ENCODE measurements at regions not wholly inside any gene's neighbourhood (a gene's known extent, or its start where the extent isn't known, plus 50 kb on each side); places are given as distances from the start of the nearest gene placed in this dataset.

- DNase-seq (ENCODE audit: low read depth in 6 of 9, low spot score in 9 of 9): no peak
- no peaks in the 10 kb centered on the region for H3K36me3 ChIP-seq (ENCODE audit: control insufficient read depth in 2 of 2, insufficient read depth in 2 of 2, low read length in 1 of 2)
- no peaks in the 10 kb centered on the region for H3K9me3 ChIP-seq (ENCODE audit: control insufficient read depth in 2 of 2, insufficient read depth in 1 of 2, low read length in 1 of 2)
- no peaks in the 10 kb centered on the region for H3K27me3 ChIP-seq (ENCODE audit: control insufficient read depth in 2 of 2, insufficient read depth in 1 of 2, low read length in 1 of 2)
- no peak overlapping the region for H3K4me3 ChIP-seq (ENCODE audit: low read length in 2 of 2)
- H3K27ac ChIP-seq (ENCODE audit: low read depth in 1 of 2, low read length in 1 of 2): no peak overlapping the region
- no peaks in the 10 kb centered on the region for H3K4me1 ChIP-seq (ENCODE audit: control insufficient read depth in 2 of 2, insufficient read depth in 2 of 2, low read length in 2 of 2)
Measured at GRCh38 chr9:18007621-18008020, 428.8 kb downstream of the SH3GL2 start.

GRCh38 chr9:18009902-18010301 lies 431.0 kb downstream of the SH3GL2 start:
- Histone ChIP-seq H3K36me3 (ENCODE audit: control insufficient read depth in 2 of 2, insufficient read depth in 2 of 2, low read length in 1 of 2) (no peaks in the 10 kb centered on the region), H3K9me3 (ENCODE audit: control insufficient read depth in 2 of 2, insufficient read depth in 1 of 2, low read length in 1 of 2) (no peaks in the 10 kb centered on the region), H3K27me3 (ENCODE audit: control insufficient read depth in 2 of 2, insufficient read depth in 1 of 2, low read length in 1 of 2) (no peaks in the 10 kb centered on the region), H3K4me1 (ENCODE audit: control insufficient read depth in 2 of 2, insufficient read depth in 2 of 2, low read length in 2 of 2) (no peaks in the 10 kb centered on the region), H3K4me3 (ENCODE audit: low read length in 2 of 2) (no peak overlapping the region), H3K27ac (ENCODE audit: low read depth in 1 of 2, low read length in 1 of 2) (no peak overlapping the region)
- no peak for DNase-seq (ENCODE audit: low read depth in 6 of 9, low spot score in 9 of 9)
- WGBS: 83% methylated on average over 3 of the region's 3 CpGs

GRCh38 chr9:18010492-18010891 lies 431.6 kb downstream of the SH3GL2 start:
- no peaks in the 10 kb centered on the region for H3K27me3 ChIP-seq (ENCODE audit: control insufficient read depth in 2 of 2, insufficient read depth in 1 of 2, low read length in 1 of 2)
- WGBS: 90% methylated on average over 5 of the region's 5 CpGs
- H3K4me3 ChIP-seq (ENCODE audit: low read length in 2 of 2): no peak overlapping the region
- H3K4me1 ChIP-seq (ENCODE audit: control insufficient read depth in 2 of 2, insufficient read depth in 2 of 2, low read length in 2 of 2): no peaks in the 10 kb centered on the region
- H3K27ac ChIP-seq (ENCODE audit: low read depth in 1 of 2, low read length in 1 of 2): no peak overlapping the region
- no peaks in the 10 kb centered on the region for H3K36me3 ChIP-seq (ENCODE audit: control insufficient read depth in 2 of 2, insufficient read depth in 2 of 2, low read length in 1 of 2)
- no peak for DNase-seq (ENCODE audit: low read depth in 6 of 9, low spot score in 9 of 9)
- no peaks in the 10 kb centered on the region for H3K9me3 ChIP-seq (ENCODE audit: control insufficient read depth in 2 of 2, insufficient read depth in 1 of 2, low read length in 1 of 2)

GRCh38 chr9:18012170-18012569 lies 433.3 kb downstream of the SH3GL2 start:
- no peak overlapping the region for H3K4me3 ChIP-seq (ENCODE audit: low read length in 2 of 2)
- DNase-seq (ENCODE audit: low read depth in 6 of 9, low spot score in 9 of 9): no peak
- WGBS: 93% methylated on average over 4 of the region's 4 CpGs
- H3K9me3 ChIP-seq (ENCODE audit: control insufficient read depth in 2 of 2, insufficient read depth in 1 of 2, low read length in 1 of 2): no peaks in the 10 kb centered on the region
- H3K4me1 ChIP-seq (ENCODE audit: control insufficient read depth in 2 of 2, insufficient read depth in 2 of 2, low read length in 2 of 2): no peaks in the 10 kb centered on the region
- H3K36me3 ChIP-seq (ENCODE audit: control insufficient read depth in 2 of 2, insufficient read depth in 2 of 2, low read length in 1 of 2): no peaks in the 10 kb centered on the region
- no peaks in the 10 kb centered on the region for H3K27me3 ChIP-seq (ENCODE audit: control insufficient read depth in 2 of 2, insufficient read depth in 1 of 2, low read length in 1 of 2)
- no peak overlapping the region for H3K27ac ChIP-seq (ENCODE audit: low read depth in 1 of 2, low read length in 1 of 2)

- Histone ChIP-seq H3K27ac (ENCODE audit: low read depth in 1 of 2, low read length in 1 of 2) (no peak overlapping the region), H3K9me3 (ENCODE audit: control insufficient read depth in 2 of 2, insufficient read depth in 1 of 2, low read length in 1 of 2) (no peaks in the 10 kb centered on the region), H3K4me3 (ENCODE audit: low read length in 2 of 2) (no peak overlapping the region), H3K36me3 (ENCODE audit: control insufficient read depth in 2 of 2, insufficient read depth in 2 of 2, low read length in 1 of 2) (no peaks in the 10 kb centered on the region), H3K27me3 (ENCODE audit: control insufficient read depth in 2 of 2, insufficient read depth in 1 of 2, low read length in 1 of 2) (no peaks in the 10 kb centered on the region), H3K4me1 (ENCODE audit: control insufficient read depth in 2 of 2, insufficient read depth in 2 of 2, low read length in 2 of 2) (no peaks in the 10 kb centered on the region)
- 88% methylated on average over 3 of the region's 3 CpGs for WGBS
- no peak for DNase-seq (ENCODE audit: low read depth in 6 of 9, low spot score in 9 of 9)
Measured at GRCh38 chr9:18014556-18014955, 435.7 kb downstream of the SH3GL2 start.

- H3K27ac ChIP-seq (ENCODE audit: low read depth in 1 of 2, low read length in 1 of 2): no peak overlapping the region
- no peaks in the 10 kb centered on the region for H3K9me3 ChIP-seq (ENCODE audit: control insufficient read depth in 2 of 2, insufficient read depth in 1 of 2, low read length in 1 of 2)
- H3K4me3 ChIP-seq (ENCODE audit: low read length in 2 of 2): no peak overlapping the region
- 78% methylated on average over 1 of the region's 1 CpG for WGBS
- DNase-seq (ENCODE audit: low read depth in 6 of 9, low spot score in 9 of 9): no peak
- H3K27me3 ChIP-seq (ENCODE audit: control insufficient read depth in 2 of 2, insufficient read depth in 1 of 2, low read length in 1 of 2): no peaks in the 10 kb centered on the region
- H3K36me3 ChIP-seq (ENCODE audit: control insufficient read depth in 2 of 2, insufficient read depth in 2 of 2, low read length in 1 of 2): no peaks in the 10 kb centered on the region
- no peaks in the 10 kb centered on the region for H3K4me1 ChIP-seq (ENCODE audit: control insufficient read depth in 2 of 2, insufficient read depth in 2 of 2, low read length in 2 of 2)
Measured at GRCh38 chr9:18015116-18015515, 436.2 kb downstream of the SH3GL2 start.

- no peaks in the 10 kb centered on the region for H3K36me3 ChIP-seq (ENCODE audit: control insufficient read depth in 2 of 2, insufficient read depth in 2 of 2, low read length in 1 of 2)
- H3K27me3 ChIP-seq (ENCODE audit: control insufficient read depth in 2 of 2, insufficient read depth in 1 of 2, low read length in 1 of 2): no peaks in the 10 kb centered on the region
- H3K27ac ChIP-seq (ENCODE audit: low read depth in 1 of 2, low read length in 1 of 2): no peak overlapping the region
- no peak for DNase-seq (ENCODE audit: low read depth in 6 of 9, low spot score in 9 of 9)
- no peak overlapping the region for H3K4me3 ChIP-seq (ENCODE audit: low read length in 2 of 2)
- WGBS: 76% methylated on average over 1 of the region's 1 CpG
- no peaks in the 10 kb centered on the region for H3K9me3 ChIP-seq (ENCODE audit: control insufficient read depth in 2 of 2, insufficient read depth in 1 of 2, low read length in 1 of 2)
- no peaks in the 10 kb centered on the region for H3K4me1 ChIP-seq (ENCODE audit: control insufficient read depth in 2 of 2, insufficient read depth in 2 of 2, low read length in 2 of 2)
Measured at GRCh38 chr9:18017136-18017535, 438.3 kb downstream of the SH3GL2 start.

GRCh38 chr9:18018221-18018620 lies 439.4 kb downstream of the SH3GL2 start:
- Histone ChIP-seq H3K4me1 (ENCODE audit: control insufficient read depth in 2 of 2, insufficient read depth in 2 of 2, low read length in 2 of 2) (no peaks in the 10 kb centered on the region), H3K27me3 (ENCODE audit: control insufficient read depth in 2 of 2, insufficient read depth in 1 of 2, low read length in 1 of 2) (no peaks in the 10 kb centered on the region), H3K36me3 (ENCODE audit: control insufficient read depth in 2 of 2, insufficient read depth in 2 of 2, low read length in 1 of 2) (no peaks in the 10 kb centered on the region), H3K4me3 (ENCODE audit: low read length in 2 of 2) (no peak overlapping the region), H3K27ac (ENCODE audit: low read depth in 1 of 2, low read length in 1 of 2) (no peak overlapping the region), H3K9me3 (ENCODE audit: control insufficient read depth in 2 of 2, insufficient read depth in 1 of 2, low read length in 1 of 2) (no peaks in the 10 kb centered on the region)
- DNase-seq (ENCODE audit: low read depth in 6 of 9, low spot score in 9 of 9): no peak
- 68% methylated on average over 2 of the region's 2 CpGs for WGBS

- 90% methylated on average over 2 of the region's 2 CpGs for WGBS
- Histone ChIP-seq H3K9me3 (ENCODE audit: control insufficient read depth in 2 of 2, insufficient read depth in 1 of 2, low read length in 1 of 2) (no peaks in the 10 kb centered on the region), H3K4me3 (ENCODE audit: low read length in 2 of 2) (no peak overlapping the region), H3K27me3 (ENCODE audit: control insufficient read depth in 2 of 2, insufficient read depth in 1 of 2, low read length in 1 of 2) (no peaks in the 10 kb centered on the region), H3K4me1 (ENCODE audit: control insufficient read depth in 2 of 2, insufficient read depth in 2 of 2, low read length in 2 of 2) (no peaks in the 10 kb centered on the region), H3K27ac (ENCODE audit: low read depth in 1 of 2, low read length in 1 of 2) (no peak overlapping the region), H3K36me3 (ENCODE audit: control insufficient read depth in 2 of 2, insufficient read depth in 2 of 2, low read length in 1 of 2) (no peaks in the 10 kb centered on the region)
- DNase-seq (ENCODE audit: low read depth in 6 of 9, low spot score in 9 of 9): no peak
Measured at GRCh38 chr9:18018661-18019060, 439.8 kb downstream of the SH3GL2 start.

GRCh38 chr9:18020121-18020745 lies 441.4 kb downstream of the SH3GL2 start:
- H3K36me3 ChIP-seq (ENCODE audit: control insufficient read depth in 2 of 2, insufficient read depth in 2 of 2, low read length in 1 of 2): no peaks in the 10 kb centered on the region
- no peak for DNase-seq (ENCODE audit: low read depth in 6 of 9, low spot score in 9 of 9)
- H3K4me1 ChIP-seq (ENCODE audit: control insufficient read depth in 2 of 2, insufficient read depth in 2 of 2, low read length in 2 of 2): no peaks in the 10 kb centered on the region
- H3K27ac ChIP-seq (ENCODE audit: low read depth in 1 of 2, low read length in 1 of 2): no peak overlapping the region
- no peaks in the 10 kb centered on the region for H3K27me3 ChIP-seq (ENCODE audit: control insufficient read depth in 2 of 2, insufficient read depth in 1 of 2, low read length in 1 of 2)
- 73% methylated on average over 6 of the region's 6 CpGs for WGBS
- no peaks in the 10 kb centered on the region for H3K9me3 ChIP-seq (ENCODE audit: control insufficient read depth in 2 of 2, insufficient read depth in 1 of 2, low read length in 1 of 2)
- no peak overlapping the region for H3K4me3 ChIP-seq (ENCODE audit: low read length in 2 of 2)
